ENCODE measurements at regions not wholly inside any gene's neighbourhood (a gene's known extent, or its start where the extent isn't known, plus 50 kb on each side); places are given as distances from the start of the nearest gene placed in this dataset.

DNA sequence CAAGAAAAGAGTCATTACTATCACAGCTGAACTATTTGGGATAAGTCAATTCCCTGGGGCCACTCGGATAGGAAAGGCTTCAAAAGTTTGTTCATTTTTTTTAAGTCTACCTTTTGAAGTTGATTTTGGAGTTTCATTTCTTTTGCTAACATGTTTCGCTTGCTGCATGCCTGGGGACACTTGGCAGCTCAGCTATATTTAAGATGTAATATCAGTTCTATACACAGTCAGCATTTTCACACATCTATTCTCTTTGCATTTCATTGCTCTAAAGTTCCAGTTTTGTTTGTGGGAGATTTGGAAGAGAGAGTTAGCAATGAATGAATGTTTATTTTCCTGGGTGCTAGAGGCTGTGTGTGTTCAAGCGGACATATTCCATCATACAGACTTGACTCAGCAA, 445.2 kb upstream of the GRAMD2B start:
- TF ChIP-seq, protein P1, sequence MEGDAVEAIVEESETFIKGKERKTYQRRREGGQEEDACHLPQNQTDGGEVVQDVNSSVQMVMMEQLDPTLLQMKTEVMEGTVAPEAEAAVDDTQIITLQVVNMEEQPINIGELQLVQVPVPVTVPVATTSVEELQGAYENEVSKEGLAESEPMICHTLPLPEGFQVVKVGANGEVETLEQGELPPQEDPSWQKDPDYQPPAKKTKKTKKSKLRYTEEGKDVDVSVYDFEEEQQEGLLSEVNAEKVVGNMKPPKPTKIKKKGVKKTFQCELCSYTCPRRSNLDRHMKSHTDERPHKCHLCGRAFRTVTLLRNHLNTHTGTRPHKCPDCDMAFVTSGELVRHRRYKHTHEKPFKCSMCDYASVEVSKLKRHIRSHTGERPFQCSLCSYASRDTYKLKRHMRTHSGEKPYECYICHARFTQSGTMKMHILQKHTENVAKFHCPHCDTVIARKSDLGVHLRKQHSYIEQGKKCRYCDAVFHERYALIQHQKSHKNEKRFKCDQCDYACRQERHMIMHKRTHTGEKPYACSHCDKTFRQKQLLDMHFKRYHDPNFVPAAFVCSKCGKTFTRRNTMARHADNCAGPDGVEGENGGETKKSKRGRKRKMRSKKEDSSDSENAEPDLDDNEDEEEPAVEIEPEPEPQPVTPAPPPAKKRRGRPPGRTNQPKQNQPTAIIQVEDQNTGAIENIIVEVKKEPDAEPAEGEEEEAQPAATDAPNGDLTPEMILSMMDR (IDR thresholded peaks at IDR 0.05), result no peak
- TF ChIP-seq POLR2A (IDR thresholded peaks at IDR 0.05; ENCODE audit: low read depth) (no peak), EP300 (IDR thresholded peaks at IDR 0.05) (no peak)

Measured in esophagus muscularis mucosa (tissue), 4 donors.